Activated B cell treated with CpG ODN at 0.5 μM for 24 hours (primary cell): ENCODE measurements at regions not wholly inside any gene's neighbourhood (a gene's known extent, or its start where the extent isn't known, plus 50 kb on each side); places are given as distances from the start of the nearest gene placed in this dataset.

Experiments
- ATAC-seq: fragments of 200-7000 bp; cut with Tn5 transposase; one replicate; pipeline ENCODE4 v1.10.0; 2021; ENCODE audit warnings: low read depth, mild to moderate bottlenecking, moderate library complexity
- CTCF ChIA-PET: fragments of 350-600 bp; sonication (Branson Sonifier 250); formaldehyde crosslinking; loops from one replicate; lab custom pipeline; 2021; ENCODE audit warnings: antibody characterized with exemption; lab: Charles Lee
- POLR2A ChIA-PET: fragments of 350-600 bp; sonication (Branson Sonifier 250); formaldehyde crosslinking; loops from one replicate; lab custom pipeline; 2021; ENCODE audit warnings: antibody characterized with exemption; lab: Charles Lee
- DNase-seq: peaks from one replicate; pipeline ENCODE4 v3.0.0; 2022
- H3K27ac Mint-ChIP-seq: one replicate; pipeline ENCODE4 v1.8.0; 2020; ENCODE audit warnings: mixed read lengths
- H3K27me3 Mint-ChIP-seq: one replicate; pipeline ENCODE4 v1.8.0; 2021; ENCODE audit warnings: mixed read lengths
- H3K36me3 Mint-ChIP-seq: one replicate; pipeline ENCODE4 v1.8.0; 2021; ENCODE audit warnings: low read depth, mixed read lengths
- H3K4me1 Mint-ChIP-seq: one replicate; pipeline ENCODE4 v1.8.0; 2021; ENCODE audit warnings: mixed read lengths
- H3K4me3 Mint-ChIP-seq: one replicate; pipeline ENCODE4 v1.8.0; 2020; ENCODE audit warnings: mild to moderate bottlenecking, mixed read lengths
- H3K9me3 Mint-ChIP-seq: one replicate; pipeline ENCODE4 v1.8.0; 2020; ENCODE audit warnings: mixed read lengths
- intact Hi-C: fragments of 100-400 bp; cut with micrococcal nuclease; formaldehyde crosslinking; loops from one replicate; pipeline ENCODE4 v1.15.1; 2024
- TF ChIP-seq, protein P1 (sequence below): fragments of 200-600 bp; IDR thresholded peaks from one replicate; pipeline ENCODE4 v1.8.0; 2022; ENCODE audit warnings: antibody characterized with exemption, mild to moderate bottlenecking

DNA sequence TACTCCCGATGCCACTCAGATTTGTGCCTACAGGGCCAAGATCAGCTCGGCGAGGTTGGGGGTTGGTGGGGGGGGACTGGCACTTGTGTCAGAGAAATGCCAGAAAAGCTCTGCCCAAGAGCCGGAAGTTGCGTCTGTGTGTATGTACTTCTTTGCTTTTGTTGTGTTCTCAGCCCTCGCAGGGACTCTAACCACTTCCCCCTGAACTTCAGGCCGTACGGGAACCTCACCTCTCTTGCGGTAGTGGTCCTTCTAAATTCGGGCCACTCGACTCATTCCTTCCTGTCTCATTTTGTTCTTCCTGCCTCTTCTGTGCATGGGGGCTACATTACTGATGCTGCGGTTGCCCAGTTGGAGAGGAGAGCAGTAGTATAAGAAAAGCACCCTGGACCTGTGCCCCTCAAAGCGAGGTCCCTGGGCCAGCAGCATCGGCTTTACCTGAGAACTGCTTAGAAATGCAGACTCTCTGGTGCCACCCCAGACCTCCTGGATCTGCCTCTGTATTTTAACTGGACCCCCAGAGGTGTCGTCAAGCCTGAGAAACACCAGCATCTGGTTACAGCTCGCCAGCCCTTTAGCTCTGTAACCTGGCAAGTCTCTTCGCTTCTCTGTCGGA lies 146.3 kb upstream of the RPS6KA3 start:
- H3K27me3 Mint-ChIP-seq = no peaks in the 10 kb centered on the region
- ATAC-seq (peak; percentile 71), DNase-seq (peak; percentile 16)
- CTCF ChIA-PET = no interaction called here
- TF ChIP-seq, protein P1, sequence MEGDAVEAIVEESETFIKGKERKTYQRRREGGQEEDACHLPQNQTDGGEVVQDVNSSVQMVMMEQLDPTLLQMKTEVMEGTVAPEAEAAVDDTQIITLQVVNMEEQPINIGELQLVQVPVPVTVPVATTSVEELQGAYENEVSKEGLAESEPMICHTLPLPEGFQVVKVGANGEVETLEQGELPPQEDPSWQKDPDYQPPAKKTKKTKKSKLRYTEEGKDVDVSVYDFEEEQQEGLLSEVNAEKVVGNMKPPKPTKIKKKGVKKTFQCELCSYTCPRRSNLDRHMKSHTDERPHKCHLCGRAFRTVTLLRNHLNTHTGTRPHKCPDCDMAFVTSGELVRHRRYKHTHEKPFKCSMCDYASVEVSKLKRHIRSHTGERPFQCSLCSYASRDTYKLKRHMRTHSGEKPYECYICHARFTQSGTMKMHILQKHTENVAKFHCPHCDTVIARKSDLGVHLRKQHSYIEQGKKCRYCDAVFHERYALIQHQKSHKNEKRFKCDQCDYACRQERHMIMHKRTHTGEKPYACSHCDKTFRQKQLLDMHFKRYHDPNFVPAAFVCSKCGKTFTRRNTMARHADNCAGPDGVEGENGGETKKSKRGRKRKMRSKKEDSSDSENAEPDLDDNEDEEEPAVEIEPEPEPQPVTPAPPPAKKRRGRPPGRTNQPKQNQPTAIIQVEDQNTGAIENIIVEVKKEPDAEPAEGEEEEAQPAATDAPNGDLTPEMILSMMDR = no peak
- peak overlapping the region; percentile 69 for H3K4me3 Mint-ChIP-seq
- POLR2A ChIA-PET = interaction anchor here (1.0 kb wide), 1 partner anchor 147 kb away, joined by 5 read pairs; no protein-coding TSS in a partner anchor
- H3K9me3 Mint-ChIP-seq = no peaks in the 10 kb centered on the region
- no peaks in the 10 kb centered on the region for H3K36me3 Mint-ChIP-seq
- intact Hi-C loops = loop anchor here (5.0 kb wide), 1 partner anchor 36 kb away; no protein-coding TSS in a partner anchor
- H3K4me1 Mint-ChIP-seq = peaks cover 23% of the 10 kb centered on the region
- H3K27ac Mint-ChIP-seq = peak overlapping the region; percentile 83

DNA sequence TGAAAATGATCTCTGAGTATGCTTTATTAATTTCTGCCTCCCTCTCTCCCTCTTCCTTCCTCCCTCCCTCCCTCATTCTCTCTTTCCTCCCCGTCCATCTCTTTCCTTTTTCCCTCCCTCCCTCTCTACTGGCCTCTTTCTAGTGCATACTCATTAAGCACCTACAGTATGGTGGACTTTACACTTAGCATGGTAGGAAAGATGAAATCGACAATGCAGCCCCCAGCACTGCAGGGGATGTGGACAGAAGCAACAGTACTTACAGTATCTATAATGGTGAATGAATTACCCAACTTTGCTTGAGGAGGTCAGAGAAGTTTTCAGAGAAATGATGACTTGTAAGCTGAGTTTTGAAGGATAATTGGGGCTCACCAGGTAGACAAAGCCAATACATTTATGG lies 143.8 kb upstream of the RPS6KA3 start:
- POLR2A ChIA-PET = no interaction called here
- Mint-ChIP-seq H3K27ac (no peak overlapping the region), H3K27me3 (no peaks in the 10 kb centered on the region), H3K4me1 (peaks cover 21% of the 10 kb centered on the region), H3K9me3 (no peaks in the 10 kb centered on the region), H3K4me3 (no peak overlapping the region), H3K36me3 (no peaks in the 10 kb centered on the region)
- no peak for ATAC-seq
- CTCF ChIA-PET = no interaction called here
- no peak for DNase-seq
- TF ChIP-seq, protein P1 = no peak
- intact Hi-C loops = loop anchor here (5.0 kb wide), 1 partner anchor 33 kb away; no protein-coding TSS in a partner anchor

DNA sequence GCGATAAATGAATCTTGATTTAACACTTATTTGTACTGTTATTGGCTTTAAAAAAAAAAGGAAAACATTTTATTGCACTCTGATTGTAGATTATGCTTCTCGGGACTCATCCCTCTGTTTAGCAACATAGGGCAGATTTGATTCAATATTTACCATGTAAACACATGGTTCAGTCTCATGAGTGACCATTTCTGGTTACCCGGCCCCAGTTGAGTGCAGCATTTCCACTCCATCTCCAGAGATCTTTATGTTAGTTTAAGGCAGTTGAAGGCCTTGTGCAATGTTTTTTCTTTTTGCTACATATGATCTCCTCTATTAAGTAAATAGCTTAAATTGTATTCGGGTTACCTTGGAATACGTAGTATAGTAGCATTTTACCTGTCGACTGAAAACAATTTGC lies 143.3 kb upstream of the RPS6KA3 start:
- H3K27me3 Mint-ChIP-seq = no peaks in the 10 kb centered on the region
- POLR2A ChIA-PET = no interaction called here

DNA sequence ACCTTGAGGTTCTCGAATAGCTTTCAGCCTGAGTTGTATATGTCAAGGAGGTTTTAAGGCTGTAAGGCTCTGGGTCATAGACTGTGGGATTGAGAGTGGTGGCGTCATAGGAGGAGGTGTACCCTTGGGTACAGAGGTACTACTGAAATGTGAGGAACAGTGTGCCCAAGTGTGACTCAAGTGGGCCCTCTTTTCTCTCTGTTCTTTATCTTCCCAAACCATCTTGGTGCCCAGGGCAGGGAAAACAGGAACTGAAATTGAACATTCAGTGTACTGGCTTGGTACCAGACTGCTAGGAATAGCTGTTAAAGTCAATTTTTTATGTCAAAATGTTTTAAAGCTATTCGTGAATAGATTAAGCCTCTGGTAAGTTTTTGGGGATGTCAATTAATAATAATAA lies 136.2 kb upstream of the RPS6KA3 start:
- TF ChIP-seq, protein P1 = no peak

More for the DNA sequence above, 143.3 kb upstream of the RPS6KA3 start:
- intact Hi-C loops = loop anchor here (5.0 kb wide), 1 partner anchor 33 kb away; no protein-coding TSS in a partner anchor
- Mint-ChIP-seq H3K4me3 (no peak overlapping the region), H3K4me1 (peaks cover 21% of the 10 kb centered on the region), H3K27ac (no peak overlapping the region), H3K36me3 (no peaks in the 10 kb centered on the region), H3K9me3 (no peaks in the 10 kb centered on the region)
- CTCF ChIA-PET = no interaction called here
- DNase-seq (no peak), ATAC-seq (no peak)
- TF ChIP-seq, protein P1 = no peak

DNA sequence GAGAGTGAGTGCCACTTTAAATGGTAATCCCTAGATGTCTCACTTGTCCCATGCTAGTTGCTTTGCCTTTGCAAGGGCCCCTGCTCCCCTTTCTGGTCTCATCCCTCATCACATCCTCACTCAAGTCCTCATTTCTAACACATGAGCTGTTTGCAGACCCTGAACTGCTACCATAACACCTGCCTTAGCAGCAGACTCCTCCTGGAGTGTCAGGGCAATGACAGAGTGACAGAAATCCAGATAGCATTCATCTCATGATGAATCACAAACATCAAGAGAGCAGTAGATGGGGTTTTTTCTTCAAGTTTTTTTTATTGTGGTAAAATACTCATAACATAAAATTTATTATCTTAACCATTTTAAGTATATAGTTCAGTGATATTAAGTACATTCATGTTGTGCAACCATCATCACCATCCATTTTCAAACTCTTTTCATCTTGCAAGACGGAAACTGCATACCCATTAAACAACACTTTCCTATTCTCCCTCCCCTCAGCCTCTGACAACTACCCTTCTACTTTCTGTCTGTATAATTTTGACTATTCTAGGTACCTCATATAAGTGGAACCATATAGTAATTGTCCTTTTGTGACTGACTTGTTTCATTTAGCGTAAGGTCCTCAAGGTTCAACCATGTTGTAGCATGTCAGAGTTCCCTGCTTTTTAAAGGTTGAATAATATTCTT lies 133.2 kb upstream of the RPS6KA3 start:
- intact Hi-C loops = loop anchor here (5.0 kb wide), 1 partner anchor 38 kb away; no protein-coding TSS in a partner anchor
- POLR2A ChIA-PET = no interaction called here
- CTCF ChIA-PET = no interaction called here
- Mint-ChIP-seq H3K27ac (no peak overlapping the region), H3K4me3 (no peak overlapping the region), H3K9me3 (no peaks in the 10 kb centered on the region), H3K36me3 (no peaks in the 10 kb centered on the region), H3K4me1 (peaks cover 6% of the 10 kb centered on the region), H3K27me3 (no peaks in the 10 kb centered on the region)
- TF ChIP-seq, protein P1 = no peak
- DNase-seq (no peak), ATAC-seq (no peak)

More for the DNA sequence above, 136.2 kb upstream of the RPS6KA3 start:
- H3K9me3 Mint-ChIP-seq = no peaks in the 10 kb centered on the region
- no peaks in the 10 kb centered on the region for H3K27me3 Mint-ChIP-seq
- CTCF ChIA-PET = no interaction called here
- POLR2A ChIA-PET = no interaction called here
- no peaks in the 10 kb centered on the region for H3K4me1 Mint-ChIP-seq
- no peak overlapping the region for H3K4me3 Mint-ChIP-seq
- ATAC-seq (no peak), DNase-seq (no peak)
- no peak overlapping the region for H3K27ac Mint-ChIP-seq
- intact Hi-C loops = no loop called here
- H3K36me3 Mint-ChIP-seq = no peaks in the 10 kb centered on the region
